H9 (cell line): ENCODE measurements at regions not wholly inside any gene's neighbourhood (a gene's known extent, or its start where the extent isn't known, plus 50 kb on each side); places are given as distances from the start of the nearest gene placed in this dataset.

Experiments used
- DNase-seq: peaks from one replicate; pipeline ENCODE4 v3.0.0-alpha.2; 2017
- H2AFZ ChIP-seq: one replicate; pipeline ENCODE4 v1.6.1; 2013; ENCODE audit warnings: mild to moderate bottlenecking, low read length, control low read depth, moderate library complexity
- H2AK5ac ChIP-seq: 2 replicates; pipeline ENCODE4 v1.6.1; 2013; ENCODE audit warnings: low read length, control low read depth, mixed read lengths; ENCODE audit not compliant: insufficient read length
- H2BK120ac ChIP-seq: one replicate; pipeline ENCODE4 v1.6.1; 2013; ENCODE audit warnings: low read depth, mild to moderate bottlenecking, low read length, control low read depth, inconsistent platforms; ENCODE audit not compliant: poor library complexity, severe bottlenecking
- H2BK12ac ChIP-seq: 2 replicates; pipeline ENCODE4 v1.6.1; 2013; ENCODE audit warnings: low read length, control low read depth, mixed read lengths, low read depth; ENCODE audit not compliant: insufficient read length
- H2BK15ac ChIP-seq: 2 replicates; pipeline ENCODE4 v1.6.1; 2013; ENCODE audit warnings: low read depth, low read length, control low read depth
- H2BK20ac ChIP-seq: one replicate; pipeline ENCODE4 v1.6.1; 2013; ENCODE audit warnings: low read depth, mild to moderate bottlenecking, low read length, control low read depth, inconsistent platforms; ENCODE audit not compliant: poor library complexity, severe bottlenecking
- H2BK5ac ChIP-seq: 2 replicates; pipeline ENCODE4 v1.6.1; 2013; ENCODE audit warnings: low read length, control low read depth, mixed read lengths; ENCODE audit not compliant: insufficient read length
- H3K14ac ChIP-seq: 2 replicates; pipeline ENCODE4 v1.6.1; 2013; ENCODE audit warnings: low read length, control low read depth; ENCODE audit not compliant: insufficient read depth
- H3K18ac ChIP-seq: 2 replicates; pipeline ENCODE4 v1.6.1; 2013; ENCODE audit warnings: low read depth, mild to moderate bottlenecking, mixed read lengths, low read length, control low read depth; ENCODE audit not compliant: insufficient read length
- H3K23ac ChIP-seq: 2 replicates; pipeline ENCODE4 v1.6.1; 2013; ENCODE audit warnings: low read length, control low read depth, mixed read lengths, low read depth; ENCODE audit not compliant: insufficient read length
- H3K23me2 ChIP-seq: 2 replicates; pipeline ENCODE4 v1.6.1; 2013; ENCODE audit warnings: low read depth, mild to moderate bottlenecking, mixed read lengths, low read length, control low read depth; ENCODE audit not compliant: insufficient read length, poor library complexity, severe bottlenecking
- H3K27ac ChIP-seq: 2 replicates; pipeline ENCODE4 v1.5.1; 2013; ENCODE audit warnings: low read length, control low read depth, mixed read lengths, low read depth; ENCODE audit not compliant: insufficient read length
- H3K27me3 ChIP-seq: 2 replicates; pipeline ENCODE4 v1.6.1; 2013; ENCODE audit warnings: low read length, control low read depth, inconsistent platforms; ENCODE audit not compliant: insufficient read depth
- H3K4ac ChIP-seq: 2 replicates; pipeline ENCODE4 v1.6.1; 2013; ENCODE audit warnings: low read depth, mild to moderate bottlenecking, control low read depth, inconsistent platforms, low read length, moderate library complexity
- H3K4me1 ChIP-seq: 2 replicates; pipeline ENCODE4 v1.6.1; 2013; ENCODE audit warnings: low read length, control low read depth, inconsistent platforms; ENCODE audit not compliant: insufficient read depth
- H3K4me2 ChIP-seq: 2 replicates; pipeline ENCODE4 v1.6.1; 2013; ENCODE audit warnings: low read length, control low read depth, mixed read lengths; ENCODE audit not compliant: insufficient read length, insufficient read depth
- H3K56ac ChIP-seq: 2 replicates; pipeline ENCODE4 v1.6.1; 2013; ENCODE audit warnings: low read depth, mild to moderate bottlenecking, mixed read lengths, low read length, control low read depth; ENCODE audit not compliant: insufficient read length
- H3K79me1 ChIP-seq: 2 replicates; pipeline ENCODE4 v1.6.1; 2013; ENCODE audit warnings: low read depth, mild to moderate bottlenecking, moderate library complexity, low read length, control low read depth, inconsistent platforms; ENCODE audit not compliant: insufficient read depth, poor library complexity, severe bottlenecking
- H3K79me2 ChIP-seq: 2 replicates; pipeline ENCODE4 v1.6.1; 2013; ENCODE audit warnings: low read length, control low read depth, inconsistent platforms; ENCODE audit not compliant: insufficient read depth
- H3K9ac ChIP-seq: 2 replicates; pipeline ENCODE4 v1.6.1; 2013; ENCODE audit warnings: low read length, control low read depth, mixed read lengths; ENCODE audit not compliant: insufficient read length; ENCODE audit errors: extremely low read depth
- H3K9me3 ChIP-seq: one replicate; pipeline ENCODE4 v1.6.1; 2013; ENCODE audit warnings: low read depth, low read length, inconsistent platforms; ENCODE audit not compliant: control insufficient read depth
- H3T11ph ChIP-seq: one replicate; pipeline ENCODE4 v1.6.1; 2013; ENCODE audit warnings: mild to moderate bottlenecking, low read length, control low read depth, inconsistent platforms
- H4K20me1 ChIP-seq: one replicate; pipeline ENCODE4 v1.6.1; 2013; ENCODE audit not compliant: control insufficient read depth, insufficient read length, insufficient read depth
- H4K5ac ChIP-seq: 2 replicates; pipeline ENCODE4 v1.6.1; 2013; ENCODE audit warnings: low read depth, mild to moderate bottlenecking, mixed read lengths, low read length, control low read depth; ENCODE audit not compliant: insufficient read length
- H4K8ac ChIP-seq: replicated peaks from 2 replicates; pipeline ENCODE4 v1.6.1; 2013; ENCODE audit warnings: low read length, control low read depth, mixed read lengths, low read depth; ENCODE audit not compliant: insufficient read length
- H4K91ac ChIP-seq: 2 replicates; pipeline ENCODE4 v1.6.1; 2013; ENCODE audit warnings: low read depth, mild to moderate bottlenecking, moderate library complexity, mixed read lengths, low read length, control low read depth; ENCODE audit not compliant: insufficient read length
- H3K27ac Mint-ChIP-seq, 3 experiments: 2 replicates in 2 of 3; 3 replicates in 1 of 3; pipeline ENCODE4 v1.8.0; 2020 to 2021; ENCODE audit warnings: mixed read lengths in 3 of 3, mild to moderate bottlenecking in 1 of 3, moderate library complexity in 1 of 3
- H3K27me3 Mint-ChIP-seq: 2 replicates; pipeline ENCODE4 v1.8.0; 2021; ENCODE audit warnings: low read depth, mild to moderate bottlenecking, moderate library complexity, mixed read lengths
- H3K36me3 Mint-ChIP-seq, 3 experiments: 2 replicates in 2 of 3; 3 replicates in 1 of 3; pipeline ENCODE4 v1.8.0; 2020 to 2021; ENCODE audit warnings: low read depth in 3 of 3, mixed read lengths in 3 of 3; ENCODE audit not compliant: insufficient read depth in 1 of 3
- H3K4me1 Mint-ChIP-seq, 2 experiments: 2 replicates each; pipeline ENCODE4 v1.8.0; 2020; ENCODE audit warnings: mixed read lengths in 2 of 2
- H3K4me3 Mint-ChIP-seq, 2 experiments: 2 replicates in 1 of 2; 3 replicates in 1 of 2; pipeline ENCODE4 v1.8.0; 2020 to 2021; ENCODE audit warnings: mild to moderate bottlenecking in 2 of 2, mixed read lengths in 2 of 2, moderate library complexity in 1 of 2
- H3K9me3 Mint-ChIP-seq, 2 experiments: 2 replicates in 1 of 2; 3 replicates in 1 of 2; pipeline ENCODE4 v1.8.0; 2020; ENCODE audit warnings: mild to moderate bottlenecking in 2 of 2, mixed read lengths in 2 of 2, moderate library complexity in 1 of 2
- WGBS: extraction: QIAGEN DNeasy Blood & Tissue Kit; methylation state at CpG from one replicate; pipeline ENCODE4 v1.1.7; 2013; ENCODE audit warnings: missing lambda C conversion rate, low lambda C conversion rate, mixed read lengths; ENCODE audit not compliant: insufficient read length; ENCODE audit errors: extremely low coverage; 5-methylcytosine and 5-hydroxymethylcytosine counted together
- TF ChIP-seq, protein P1 (sequence below): fragments of 200-600 bp; sonication (generic); conservative IDR thresholded peaks from 3 replicates; pipeline ENCODE4 v1.8.0; 2021; ENCODE audit warnings: antibody characterized with exemption, mild to moderate bottlenecking

DNA sequence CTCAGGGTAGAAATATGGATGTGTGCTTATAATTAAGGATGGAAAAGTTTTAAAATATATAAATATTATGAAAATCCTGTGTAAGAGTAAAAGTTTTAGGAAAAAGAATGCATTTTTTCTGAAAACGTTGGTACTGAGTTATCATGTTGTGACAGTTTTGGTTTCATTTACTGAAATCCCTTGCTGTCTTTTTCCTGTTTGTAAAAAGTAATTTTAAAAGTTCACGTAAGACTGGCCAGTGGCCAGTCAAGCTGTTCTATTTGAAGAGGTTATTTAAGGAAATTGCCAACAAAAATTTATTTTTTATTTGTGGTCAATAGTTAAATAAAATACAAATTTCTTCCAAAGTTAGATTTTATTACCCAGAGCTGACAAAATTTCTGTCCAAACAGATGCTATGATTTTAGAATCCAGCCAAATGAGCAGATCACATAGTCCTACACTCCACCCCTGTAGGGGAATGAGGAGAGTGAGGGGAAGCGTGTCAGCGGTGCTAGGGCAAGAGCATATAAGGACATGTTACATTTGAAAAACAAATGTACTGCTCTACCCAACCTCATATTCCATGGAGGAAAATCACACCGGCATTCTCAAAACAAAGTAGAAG is 297.8 kb upstream of the TFPI start:
- no peaks in the 10 kb centered on the region for H3K23me2 ChIP-seq
- H3K36me3 Mint-ChIP-seq = no peaks in the 10 kb centered on the region
- no peaks in the 10 kb centered on the region for H4K20me1 ChIP-seq
- H3K14ac ChIP-seq = no peak overlapping the region
- H3K27me3 ChIP-seq = no peaks in the 10 kb centered on the region
- peaks cover 0 to 4% of the 10 kb centered on the region in 2 experiments; a peak in 1 of 4 replicates for H3K4me1 Mint-ChIP-seq
- H3K27ac ChIP-seq = no peak overlapping the region
- H2AFZ ChIP-seq = no peak overlapping the region
- H3K4me3 Mint-ChIP-seq = no peak overlapping the region
- H3K9ac ChIP-seq = no peak overlapping the region
- H3K27me3 Mint-ChIP-seq = no peaks in the 10 kb centered on the region
- no peaks in the 10 kb centered on the region for H3K9me3 ChIP-seq
- no peak overlapping the region for H3K4ac ChIP-seq
- no peaks in the 10 kb centered on the region for H3K79me2 ChIP-seq
- H2AK5ac ChIP-seq = no peak overlapping the region
- H3T11ph ChIP-seq = no peak overlapping the region
- no peak overlapping the region for H4K91ac ChIP-seq
- no peaks in the 10 kb centered on the region for H3K9me3 Mint-ChIP-seq
- H3K4me1 ChIP-seq = no peaks in the 10 kb centered on the region; the same call in 1 of the 2 replicates
- H3K27ac Mint-ChIP-seq = no peak overlapping the region
- TF ChIP-seq, protein P1, sequence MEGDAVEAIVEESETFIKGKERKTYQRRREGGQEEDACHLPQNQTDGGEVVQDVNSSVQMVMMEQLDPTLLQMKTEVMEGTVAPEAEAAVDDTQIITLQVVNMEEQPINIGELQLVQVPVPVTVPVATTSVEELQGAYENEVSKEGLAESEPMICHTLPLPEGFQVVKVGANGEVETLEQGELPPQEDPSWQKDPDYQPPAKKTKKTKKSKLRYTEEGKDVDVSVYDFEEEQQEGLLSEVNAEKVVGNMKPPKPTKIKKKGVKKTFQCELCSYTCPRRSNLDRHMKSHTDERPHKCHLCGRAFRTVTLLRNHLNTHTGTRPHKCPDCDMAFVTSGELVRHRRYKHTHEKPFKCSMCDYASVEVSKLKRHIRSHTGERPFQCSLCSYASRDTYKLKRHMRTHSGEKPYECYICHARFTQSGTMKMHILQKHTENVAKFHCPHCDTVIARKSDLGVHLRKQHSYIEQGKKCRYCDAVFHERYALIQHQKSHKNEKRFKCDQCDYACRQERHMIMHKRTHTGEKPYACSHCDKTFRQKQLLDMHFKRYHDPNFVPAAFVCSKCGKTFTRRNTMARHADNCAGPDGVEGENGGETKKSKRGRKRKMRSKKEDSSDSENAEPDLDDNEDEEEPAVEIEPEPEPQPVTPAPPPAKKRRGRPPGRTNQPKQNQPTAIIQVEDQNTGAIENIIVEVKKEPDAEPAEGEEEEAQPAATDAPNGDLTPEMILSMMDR = no peak
- no peak for DNase-seq
- H3K4me2 ChIP-seq = no peak overlapping the region
- H3K56ac ChIP-seq = no peak overlapping the region
- no peak overlapping the region for H3K18ac ChIP-seq
- no peak overlapping the region for H2BK20ac ChIP-seq
- no peak overlapping the region for H4K8ac ChIP-seq
- H2BK15ac ChIP-seq = no peak overlapping the region
- H2BK120ac ChIP-seq = no peak overlapping the region
- no peaks in the 10 kb centered on the region for H3K79me1 ChIP-seq
- no CpG with 5 or more reads among the region's 5 CpGs for WGBS
- no peak overlapping the region for H2BK12ac ChIP-seq
- H3K23ac ChIP-seq = no peak overlapping the region
- H4K5ac ChIP-seq = no peak overlapping the region
- H2BK5ac ChIP-seq = no peak overlapping the region
